ENCODE measurements at regions not wholly inside any gene's neighbourhood (a gene's known extent, or its start where the extent isn't known, plus 50 kb on each side); places are given as distances from the start of the nearest gene placed in this dataset.
"Not testable (repeated sequence)": the region's sequence is repeated elsewhere in the genome, so short reads cannot be mapped to it uniquely, and the experiment has no call there.

GRCh38 chr21:13986996-13987958, 223.5 kb downstream of the LIPI start:
- not testable (repeated sequence) for TF ChIP-seq CTCF, POLR2AphosphoS5 (IDR thresholded peaks at IDR 0.05)

Measured in prostate gland (tissue), 2 donors.